Erythroblast (primary cell): ENCODE measurements at regions not wholly inside any gene's neighbourhood (a gene's known extent, or its start where the extent isn't known, plus 50 kb on each side); places are given as distances from the start of the nearest gene placed in this dataset.

Experiments used
- GATA1 ChIP-seq: IDR thresholded peaks from 2 replicates; pipeline ENCODE4 v1.6.1; 2011; ENCODE audit warnings: low read depth, mild to moderate bottlenecking, control low read depth, low read length, moderate library complexity
- POLR2A ChIP-seq: IDR thresholded peaks from 2 replicates; pipeline ENCODE4 v1.6.1; 2011; ENCODE audit warnings: mild to moderate bottlenecking, low read length

DNA sequence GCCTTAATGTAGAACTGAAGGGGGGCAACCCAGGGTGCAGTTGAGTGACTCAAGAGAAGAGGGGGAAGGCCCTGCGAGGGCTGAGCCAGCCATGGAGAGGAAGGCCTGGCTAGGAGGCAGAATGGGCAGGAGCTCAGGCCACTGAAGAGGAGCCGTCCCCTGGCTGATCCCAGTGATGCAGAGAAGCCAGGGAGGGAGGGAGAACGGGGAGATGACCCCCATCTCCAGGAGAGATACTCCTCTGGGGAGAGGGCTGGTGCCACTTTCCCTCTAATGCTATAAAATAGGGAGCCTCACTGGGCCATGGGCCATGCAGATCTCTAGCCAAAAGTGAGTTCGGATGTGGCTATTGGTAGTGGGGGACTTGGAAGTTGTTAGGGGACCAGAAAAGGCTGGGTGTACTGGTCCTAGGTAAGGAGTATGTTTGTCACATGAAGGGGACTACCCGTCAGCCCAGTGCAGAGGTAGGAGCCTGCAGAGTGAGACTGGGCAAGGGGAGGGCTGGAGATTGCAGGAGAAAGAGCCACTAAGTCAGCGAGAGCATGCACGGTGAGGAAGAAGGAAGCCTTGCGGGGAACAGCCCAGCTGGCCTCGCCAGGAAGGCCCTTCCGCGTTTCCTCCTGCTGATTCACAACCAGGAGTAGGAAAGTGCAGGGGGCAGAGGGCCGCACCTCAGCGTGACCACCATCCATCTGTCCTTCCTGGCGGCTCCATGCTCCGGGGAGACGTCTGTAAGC is 347.6 kb downstream of the TCERG1L start:
- TF ChIP-seq POLR2A = no peak
- no peak for TF ChIP-seq GATA1
